ENCODE measurements at regions not wholly inside any gene's neighbourhood (a gene's known extent, or its start where the extent isn't known, plus 50 kb on each side); places are given as distances from the start of the nearest gene placed in this dataset.

DNA sequence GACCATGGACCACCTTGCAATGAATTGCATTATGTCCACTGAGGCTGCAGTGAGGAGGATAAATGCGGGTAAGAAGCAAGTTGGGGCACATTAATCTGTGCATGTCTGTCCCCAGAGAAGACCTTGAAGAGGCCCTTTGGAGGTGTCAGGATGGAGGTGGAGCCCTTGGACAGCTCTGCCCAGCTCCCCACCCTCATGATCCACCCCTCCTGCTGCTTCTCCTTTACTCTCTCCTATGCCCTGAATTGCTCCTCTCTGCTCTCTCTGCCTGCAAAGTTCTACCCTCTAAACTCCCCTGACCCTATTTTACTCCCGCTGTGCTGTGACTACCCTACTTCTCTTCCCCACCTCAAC, 292.4 kb upstream of the USP24 start:
- TF ChIP-seq, protein P1, sequence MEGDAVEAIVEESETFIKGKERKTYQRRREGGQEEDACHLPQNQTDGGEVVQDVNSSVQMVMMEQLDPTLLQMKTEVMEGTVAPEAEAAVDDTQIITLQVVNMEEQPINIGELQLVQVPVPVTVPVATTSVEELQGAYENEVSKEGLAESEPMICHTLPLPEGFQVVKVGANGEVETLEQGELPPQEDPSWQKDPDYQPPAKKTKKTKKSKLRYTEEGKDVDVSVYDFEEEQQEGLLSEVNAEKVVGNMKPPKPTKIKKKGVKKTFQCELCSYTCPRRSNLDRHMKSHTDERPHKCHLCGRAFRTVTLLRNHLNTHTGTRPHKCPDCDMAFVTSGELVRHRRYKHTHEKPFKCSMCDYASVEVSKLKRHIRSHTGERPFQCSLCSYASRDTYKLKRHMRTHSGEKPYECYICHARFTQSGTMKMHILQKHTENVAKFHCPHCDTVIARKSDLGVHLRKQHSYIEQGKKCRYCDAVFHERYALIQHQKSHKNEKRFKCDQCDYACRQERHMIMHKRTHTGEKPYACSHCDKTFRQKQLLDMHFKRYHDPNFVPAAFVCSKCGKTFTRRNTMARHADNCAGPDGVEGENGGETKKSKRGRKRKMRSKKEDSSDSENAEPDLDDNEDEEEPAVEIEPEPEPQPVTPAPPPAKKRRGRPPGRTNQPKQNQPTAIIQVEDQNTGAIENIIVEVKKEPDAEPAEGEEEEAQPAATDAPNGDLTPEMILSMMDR (conservative IDR thresholded peaks at IDR 0.05; ENCODE audit: low read depth): no peak
- no peak for DNase-seq (ENCODE audit: low spot score)
- CTCF ChIA-PET: no interaction called here
- POLR2A ChIA-PET (ENCODE audit: low non-redundant PET): no interaction called here
- H3K27ac ChIP-seq: no peak overlapping the region

DNA sequence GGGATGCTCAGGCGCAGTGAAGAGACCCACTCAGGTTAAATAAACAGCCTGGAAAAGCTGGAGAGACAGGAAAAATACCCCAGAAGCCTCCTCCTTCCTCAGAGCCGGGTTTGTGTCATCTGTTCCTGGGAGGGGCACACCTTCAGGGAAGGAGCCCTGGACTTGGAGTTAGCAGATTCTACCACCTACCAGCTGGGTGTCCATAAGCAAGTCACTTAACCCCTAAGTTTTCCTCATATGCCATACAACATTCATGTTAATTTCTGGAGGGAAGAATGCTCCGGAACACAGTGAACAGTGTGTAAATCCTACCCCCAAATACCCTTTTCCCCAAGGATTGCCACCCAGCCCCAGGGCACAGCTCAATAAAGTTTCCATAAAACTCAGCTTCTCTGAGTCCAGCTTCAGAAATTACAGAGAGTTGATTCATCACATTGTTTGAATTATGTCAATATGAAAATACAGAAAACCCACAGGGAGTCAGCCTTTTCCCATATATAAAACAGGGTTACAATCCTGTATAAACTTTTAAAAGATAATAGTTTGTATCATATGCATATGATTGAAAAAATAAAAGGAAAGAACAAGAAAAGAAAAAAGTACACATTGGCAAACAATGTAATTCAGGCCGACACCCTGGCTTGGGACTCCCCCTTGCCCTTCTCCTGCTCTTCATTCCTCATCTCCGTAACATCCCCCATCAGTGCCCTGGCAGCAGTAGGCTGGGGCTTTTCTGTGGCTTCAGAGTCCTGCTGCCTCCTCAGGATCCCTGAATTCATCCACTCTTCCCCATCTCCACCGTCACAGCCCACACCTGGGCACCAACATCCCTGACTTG, 291.8 kb upstream of the USP24 start:
- DNase-seq (ENCODE audit: low spot score): peak; percentile 36
- CTCF ChIA-PET: interaction anchor here (0.6 kb wide), 1 partner anchor 855 kb away, joined by 4 read pairs; no protein-coding TSS in a partner anchor
- no peak overlapping the region for H3K27ac ChIP-seq
- POLR2A ChIA-PET (ENCODE audit: low non-redundant PET): no interaction called here
- TF ChIP-seq, protein P1 (conservative IDR thresholded peaks at IDR 0.05; ENCODE audit: low read depth): no peak

DNA sequence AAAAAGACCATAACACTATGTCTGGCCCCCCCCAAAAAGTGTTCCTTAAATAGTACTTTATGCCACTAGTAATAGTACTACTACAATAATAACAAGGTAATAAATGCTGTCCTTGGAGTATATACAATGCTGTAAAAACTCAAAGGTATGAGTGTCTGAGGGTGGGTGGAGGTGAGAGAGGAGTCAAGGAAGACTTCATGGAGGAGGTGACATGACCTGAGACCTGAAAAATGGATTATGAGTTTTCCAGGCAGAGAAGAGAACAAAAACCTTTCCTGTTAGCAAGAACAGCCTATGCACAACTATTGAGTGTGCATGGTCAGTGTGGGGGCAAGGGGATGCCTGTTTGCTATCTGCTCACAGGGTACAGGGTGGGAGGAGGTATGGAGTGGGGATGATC, 290.2 kb upstream of the USP24 start:
- H3K27ac ChIP-seq: no peak overlapping the region
- ChIA-PET POLR2A (ENCODE audit: low non-redundant PET) (no interaction called here), CTCF (no interaction called here)
- DNase-seq (ENCODE audit: low spot score): no peak
- TF ChIP-seq, protein P1 (conservative IDR thresholded peaks at IDR 0.05; ENCODE audit: low read depth): no peak

DNA sequence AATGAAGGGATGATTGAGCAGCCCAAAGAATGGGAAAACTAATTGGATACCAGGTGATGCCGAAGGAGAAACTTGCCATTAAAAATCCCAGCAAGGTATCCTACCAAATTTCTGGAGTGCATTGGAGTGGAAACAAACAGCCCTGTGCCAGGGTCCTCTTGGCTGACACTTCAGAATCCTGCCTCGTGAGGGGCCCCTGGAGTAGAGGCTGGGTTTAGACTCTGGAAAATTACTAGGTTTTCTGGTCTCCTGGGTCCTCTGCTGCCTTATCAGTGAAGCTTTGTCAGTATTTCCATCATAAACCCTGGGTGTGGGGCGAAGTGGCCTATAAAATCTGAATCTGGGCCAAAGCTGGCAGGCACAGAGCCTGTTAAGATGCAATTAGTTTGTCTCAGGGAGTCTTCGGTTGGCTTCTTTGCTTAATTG, 289.2 kb upstream of the USP24 start:
- ChIA-PET CTCF (no interaction called here), POLR2A (ENCODE audit: low non-redundant PET) (no interaction called here)
- DNase-seq (ENCODE audit: low spot score): no peak
- TF ChIP-seq, protein P1 (conservative IDR thresholded peaks at IDR 0.05; ENCODE audit: low read depth): no peak
- no peak overlapping the region for H3K27ac ChIP-seq

DNA sequence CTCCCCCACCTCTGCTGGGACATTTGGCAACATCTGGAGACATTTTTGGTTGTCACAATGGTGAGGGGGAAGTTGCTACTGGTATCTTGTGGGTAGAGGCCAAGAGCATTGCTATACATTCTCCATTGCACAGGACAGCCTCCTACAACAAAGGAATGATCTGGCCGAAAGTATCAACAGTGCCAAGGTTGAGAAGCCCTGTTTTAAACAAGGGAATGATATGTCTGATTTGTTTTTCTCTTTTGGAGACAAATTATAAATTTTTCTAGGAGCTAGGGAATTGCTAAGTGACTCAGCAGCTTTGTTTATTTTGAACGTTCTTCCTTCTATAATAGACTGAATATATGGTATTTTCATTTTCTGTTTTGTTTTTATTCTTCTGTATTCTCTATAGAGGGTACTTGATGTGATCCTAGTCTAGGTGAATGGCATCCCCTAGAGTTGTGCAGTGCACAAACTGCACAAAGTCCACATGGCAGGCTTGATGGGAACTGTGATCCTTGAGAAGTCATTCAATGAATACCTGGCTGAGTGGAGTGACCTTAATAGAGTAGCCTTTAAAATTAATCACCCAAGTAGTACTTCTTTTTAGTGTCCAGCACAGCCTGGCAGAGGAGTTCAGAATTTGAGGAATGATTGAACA, 288.6 kb upstream of the USP24 start:
- DNase-seq (ENCODE audit: low spot score): no peak
- POLR2A ChIA-PET (ENCODE audit: low non-redundant PET): no interaction called here
- H3K27ac ChIP-seq: no peak overlapping the region
- TF ChIP-seq, protein P1 (conservative IDR thresholded peaks at IDR 0.05; ENCODE audit: low read depth): no peak
- CTCF ChIA-PET: no interaction called here

DNA sequence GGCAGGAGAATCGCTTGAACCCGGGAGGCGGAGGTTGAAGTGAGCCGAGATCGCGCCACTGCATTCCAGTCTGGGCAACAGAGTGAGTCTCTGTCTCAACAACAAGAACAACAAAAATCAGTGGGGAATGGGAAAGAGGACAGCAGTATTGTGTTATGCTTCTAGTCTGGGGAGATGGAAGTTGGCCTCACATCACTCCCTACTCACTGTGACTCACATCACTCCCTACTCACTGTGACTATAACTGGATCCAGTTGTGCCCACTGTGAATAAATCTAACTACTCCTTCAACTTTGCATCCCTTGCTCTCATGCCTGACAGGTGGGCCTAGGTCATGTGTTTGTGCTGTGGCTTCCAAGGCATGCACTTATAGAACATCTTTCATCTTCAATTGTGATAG, 285.4 kb upstream of the USP24 start:
- no peak for DNase-seq (ENCODE audit: low spot score)
- TF ChIP-seq, protein P1 (conservative IDR thresholded peaks at IDR 0.05; ENCODE audit: low read depth): no peak

More for the DNA sequence above, 285.4 kb upstream of the USP24 start:
- H3K27ac ChIP-seq: no peak overlapping the region
- CTCF ChIA-PET: no interaction called here
- POLR2A ChIA-PET (ENCODE audit: low non-redundant PET): no interaction called here

Measured in RWPE1 (cell line).